ENCODE measurements at regions not wholly inside any gene's neighbourhood (a gene's known extent, or its start where the extent isn't known, plus 50 kb on each side); places are given as distances from the start of the nearest gene placed in this dataset.

DNA sequence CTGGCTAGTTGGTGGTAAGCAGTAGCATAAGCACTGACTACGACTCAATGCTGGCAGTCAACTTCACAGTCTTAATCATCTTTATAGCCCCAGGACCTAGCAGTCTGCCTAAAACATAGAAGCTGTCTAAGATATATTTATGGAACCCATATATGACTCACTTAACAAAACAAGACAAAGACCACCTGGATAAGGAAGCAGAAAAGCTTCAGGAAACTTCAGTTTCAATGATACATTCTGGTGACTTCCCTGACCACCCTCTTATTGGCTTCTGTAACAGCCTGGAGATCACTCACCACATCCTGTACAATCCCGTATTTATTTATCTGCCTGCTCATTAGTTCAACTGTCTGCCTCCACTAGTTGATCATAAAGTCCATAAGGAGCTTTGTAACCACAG is 95.5 kb downstream of the PMP22 start:
- no peak for TF ChIP-seq POLR2A (IDR thresholded peaks at IDR 0.05; ENCODE audit: borderline replicate concordance, extremely low read depth, insufficient read depth, insufficient read length)
- TF ChIP-seq, protein P1, sequence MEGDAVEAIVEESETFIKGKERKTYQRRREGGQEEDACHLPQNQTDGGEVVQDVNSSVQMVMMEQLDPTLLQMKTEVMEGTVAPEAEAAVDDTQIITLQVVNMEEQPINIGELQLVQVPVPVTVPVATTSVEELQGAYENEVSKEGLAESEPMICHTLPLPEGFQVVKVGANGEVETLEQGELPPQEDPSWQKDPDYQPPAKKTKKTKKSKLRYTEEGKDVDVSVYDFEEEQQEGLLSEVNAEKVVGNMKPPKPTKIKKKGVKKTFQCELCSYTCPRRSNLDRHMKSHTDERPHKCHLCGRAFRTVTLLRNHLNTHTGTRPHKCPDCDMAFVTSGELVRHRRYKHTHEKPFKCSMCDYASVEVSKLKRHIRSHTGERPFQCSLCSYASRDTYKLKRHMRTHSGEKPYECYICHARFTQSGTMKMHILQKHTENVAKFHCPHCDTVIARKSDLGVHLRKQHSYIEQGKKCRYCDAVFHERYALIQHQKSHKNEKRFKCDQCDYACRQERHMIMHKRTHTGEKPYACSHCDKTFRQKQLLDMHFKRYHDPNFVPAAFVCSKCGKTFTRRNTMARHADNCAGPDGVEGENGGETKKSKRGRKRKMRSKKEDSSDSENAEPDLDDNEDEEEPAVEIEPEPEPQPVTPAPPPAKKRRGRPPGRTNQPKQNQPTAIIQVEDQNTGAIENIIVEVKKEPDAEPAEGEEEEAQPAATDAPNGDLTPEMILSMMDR (IDR thresholded peaks at IDR 0.05 in 2 of 3, conservative IDR thresholded peaks at IDR 0.05 in 1 of 3; ENCODE audit: borderline replicate concordance in 1 of 3, insufficient read depth in 1 of 3, low read depth in 2 of 3, low read length in 2 of 3): no peak
- TF ChIP-seq, protein P2, sequence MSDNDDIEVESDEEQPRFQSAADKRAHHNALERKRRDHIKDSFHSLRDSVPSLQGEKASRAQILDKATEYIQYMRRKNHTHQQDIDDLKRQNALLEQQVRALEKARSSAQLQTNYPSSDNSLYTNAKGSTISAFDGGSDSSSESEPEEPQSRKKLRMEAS (IDR thresholded peaks at IDR 0.05): no peak
